ENCODE measurements at regions not wholly inside any gene's neighbourhood (a gene's known extent, or its start where the extent isn't known, plus 50 kb on each side); places are given as distances from the start of the nearest gene placed in this dataset.

DNA sequence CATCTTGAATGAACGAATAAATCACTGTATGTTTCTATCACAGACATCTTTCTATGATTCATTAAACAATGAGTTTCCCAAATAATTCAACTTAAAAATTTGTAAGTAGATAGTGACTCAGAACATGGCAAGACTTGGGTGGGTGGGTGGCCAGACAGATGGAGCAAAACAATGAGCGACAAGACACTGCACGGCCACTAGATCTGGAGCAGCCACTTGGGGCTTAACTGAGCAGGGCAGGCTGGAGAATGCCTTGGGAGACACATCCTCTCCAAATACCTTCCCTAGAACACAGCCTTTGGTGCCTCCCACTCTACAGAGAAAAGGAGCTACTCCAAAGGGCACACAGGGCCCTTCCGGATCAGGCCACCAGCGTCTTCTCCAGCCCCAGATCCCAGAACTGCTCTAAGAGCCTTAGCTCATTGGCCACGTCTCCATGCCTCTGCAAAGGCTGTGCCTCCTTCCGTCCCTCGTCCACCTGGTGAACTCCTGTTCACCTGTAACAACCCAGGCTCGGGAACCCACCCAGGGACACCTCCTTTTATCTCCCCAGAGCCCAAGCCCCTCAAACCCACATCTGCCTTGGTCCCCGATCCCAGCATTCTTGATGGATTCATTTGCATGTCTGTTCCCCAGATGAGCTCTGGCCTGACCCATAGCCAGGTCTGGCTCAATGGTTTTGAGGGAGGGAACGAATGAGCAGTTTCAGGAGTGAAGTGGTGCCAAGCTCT is 134.9 kb upstream of the IQSEC1 start:
- H3K4me3 ChIP-seq (ENCODE audit: low read length): no peak overlapping the region
- TF ChIP-seq, protein P1, sequence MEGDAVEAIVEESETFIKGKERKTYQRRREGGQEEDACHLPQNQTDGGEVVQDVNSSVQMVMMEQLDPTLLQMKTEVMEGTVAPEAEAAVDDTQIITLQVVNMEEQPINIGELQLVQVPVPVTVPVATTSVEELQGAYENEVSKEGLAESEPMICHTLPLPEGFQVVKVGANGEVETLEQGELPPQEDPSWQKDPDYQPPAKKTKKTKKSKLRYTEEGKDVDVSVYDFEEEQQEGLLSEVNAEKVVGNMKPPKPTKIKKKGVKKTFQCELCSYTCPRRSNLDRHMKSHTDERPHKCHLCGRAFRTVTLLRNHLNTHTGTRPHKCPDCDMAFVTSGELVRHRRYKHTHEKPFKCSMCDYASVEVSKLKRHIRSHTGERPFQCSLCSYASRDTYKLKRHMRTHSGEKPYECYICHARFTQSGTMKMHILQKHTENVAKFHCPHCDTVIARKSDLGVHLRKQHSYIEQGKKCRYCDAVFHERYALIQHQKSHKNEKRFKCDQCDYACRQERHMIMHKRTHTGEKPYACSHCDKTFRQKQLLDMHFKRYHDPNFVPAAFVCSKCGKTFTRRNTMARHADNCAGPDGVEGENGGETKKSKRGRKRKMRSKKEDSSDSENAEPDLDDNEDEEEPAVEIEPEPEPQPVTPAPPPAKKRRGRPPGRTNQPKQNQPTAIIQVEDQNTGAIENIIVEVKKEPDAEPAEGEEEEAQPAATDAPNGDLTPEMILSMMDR (conservative IDR thresholded peaks at IDR 0.05; ENCODE audit: low read depth, low read length): no peak
- DNase-seq (ENCODE audit: low read depth): no peak

DNA sequence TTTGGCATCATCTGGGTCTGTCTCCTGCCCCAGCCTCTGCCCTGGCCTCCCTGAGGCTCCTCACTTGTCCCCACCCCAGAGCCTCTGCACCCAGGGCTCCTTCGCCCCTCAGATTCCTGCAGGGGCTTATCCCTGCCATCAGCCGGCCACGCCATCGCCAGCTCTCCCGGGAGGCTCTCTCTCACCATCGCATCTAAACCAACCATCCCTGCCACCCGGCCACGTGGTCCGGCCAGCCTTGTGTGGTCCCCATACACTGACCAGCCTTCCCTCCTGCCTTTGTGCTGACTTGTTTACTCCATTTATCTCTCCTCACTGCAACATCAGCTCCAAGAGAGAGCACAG is 134.3 kb upstream of the IQSEC1 start:
- no peak for DNase-seq (ENCODE audit: low read depth)
- TF ChIP-seq, protein P1 (conservative IDR thresholded peaks at IDR 0.05; ENCODE audit: low read depth, low read length): no peak

DNA sequence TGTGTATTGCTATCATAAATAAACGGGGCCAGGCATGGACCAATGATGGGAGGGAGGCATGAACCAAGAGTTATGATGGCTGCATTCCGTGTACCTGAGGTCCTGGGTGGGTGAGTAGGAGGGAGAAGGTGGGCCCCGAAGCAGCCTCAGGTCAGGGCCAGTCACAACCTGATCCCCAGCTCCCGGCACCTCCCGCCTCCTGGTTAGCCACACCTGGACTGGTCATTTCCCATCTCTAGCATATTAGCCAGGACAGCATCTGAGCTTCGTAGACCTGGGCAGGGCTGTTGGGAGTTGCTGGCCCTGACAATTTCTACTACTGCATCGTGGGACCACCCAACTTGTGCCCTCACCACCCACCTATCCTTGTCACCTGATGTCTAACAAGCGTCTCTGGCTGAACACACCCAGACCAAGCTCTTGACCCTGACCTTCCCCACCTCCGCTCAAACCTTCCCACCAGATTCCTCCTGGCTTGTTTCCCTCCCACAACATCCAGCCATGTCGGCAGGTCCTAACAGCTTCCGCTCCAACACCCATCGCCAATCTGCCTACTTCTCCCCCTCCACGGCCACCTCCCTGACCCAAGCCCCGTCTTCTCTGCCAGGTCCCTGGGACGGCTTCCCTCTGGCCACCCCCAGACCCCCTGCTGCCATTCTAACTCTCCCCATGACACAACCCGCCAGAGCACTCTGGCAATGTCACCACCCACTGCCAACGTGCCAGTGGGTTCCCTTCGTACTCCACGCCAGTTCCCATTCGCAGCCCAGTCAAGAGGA is 133.8 kb upstream of the IQSEC1 start:
- DNase-seq (ENCODE audit: low read depth): no peak
- no peak overlapping the region for H3K4me3 ChIP-seq (ENCODE audit: low read length)
- TF ChIP-seq, protein P1 (conservative IDR thresholded peaks at IDR 0.05; ENCODE audit: low read depth, low read length): no peak

More for the DNA sequence above, 134.3 kb upstream of the IQSEC1 start:
- H3K4me3 ChIP-seq (ENCODE audit: low read length): no peak overlapping the region

DNA sequence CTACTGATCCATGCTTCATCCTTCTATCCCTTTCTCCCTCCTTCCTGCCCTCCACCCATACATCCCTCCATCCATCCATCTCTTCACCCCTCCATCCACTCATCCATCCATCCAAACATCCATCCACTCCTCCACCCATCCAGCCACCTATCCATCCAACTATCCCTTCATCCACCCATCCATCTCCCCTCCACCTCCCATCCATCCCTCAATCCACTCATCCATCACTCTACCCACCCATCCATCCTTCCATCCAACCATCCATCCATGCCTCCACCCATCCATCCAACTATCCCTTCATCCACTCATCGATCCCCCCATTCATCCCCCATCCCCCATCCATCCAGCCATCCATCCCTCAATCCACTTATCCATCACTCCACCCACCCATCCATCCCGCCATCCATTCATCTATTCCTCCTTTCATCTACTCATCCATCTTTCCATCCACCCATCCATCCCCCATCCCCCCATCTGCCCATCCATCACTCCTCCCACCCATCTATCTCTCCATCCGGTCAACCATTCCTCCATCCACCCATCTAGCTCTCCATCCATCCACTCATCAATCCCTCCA is 132.4 kb upstream of the IQSEC1 start:
- TF ChIP-seq, protein P1 (conservative IDR thresholded peaks at IDR 0.05; ENCODE audit: low read depth, low read length): no peak
- no peak for DNase-seq (ENCODE audit: low read depth)
- no peak overlapping the region for H3K4me3 ChIP-seq (ENCODE audit: low read length)

DNA sequence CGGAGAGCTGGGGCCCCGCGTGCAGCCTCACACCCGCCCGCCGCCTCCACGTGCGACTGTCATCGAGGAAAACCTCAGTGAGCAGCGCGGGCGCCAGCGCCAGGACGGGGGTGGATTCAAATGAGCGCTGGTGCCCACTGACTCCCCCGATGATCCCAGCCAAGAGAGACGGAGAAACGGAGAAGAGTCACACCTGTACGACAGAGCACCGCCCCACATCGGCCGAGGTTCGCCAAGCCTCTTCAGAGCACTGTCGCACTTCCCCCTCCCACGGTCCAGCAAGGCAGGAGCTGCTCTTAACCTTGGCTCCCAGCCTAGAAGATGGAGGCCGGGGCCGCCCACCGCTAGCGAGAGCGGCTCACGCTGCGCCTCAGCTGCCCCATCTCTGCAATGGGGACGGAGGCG is 130.9 kb upstream of the IQSEC1 start:
- H3K4me3 ChIP-seq (ENCODE audit: low read length): no peak overlapping the region
- DNase-seq (ENCODE audit: low read depth): no peak
- TF ChIP-seq, protein P1 (conservative IDR thresholded peaks at IDR 0.05; ENCODE audit: low read depth, low read length): no peak

DNA sequence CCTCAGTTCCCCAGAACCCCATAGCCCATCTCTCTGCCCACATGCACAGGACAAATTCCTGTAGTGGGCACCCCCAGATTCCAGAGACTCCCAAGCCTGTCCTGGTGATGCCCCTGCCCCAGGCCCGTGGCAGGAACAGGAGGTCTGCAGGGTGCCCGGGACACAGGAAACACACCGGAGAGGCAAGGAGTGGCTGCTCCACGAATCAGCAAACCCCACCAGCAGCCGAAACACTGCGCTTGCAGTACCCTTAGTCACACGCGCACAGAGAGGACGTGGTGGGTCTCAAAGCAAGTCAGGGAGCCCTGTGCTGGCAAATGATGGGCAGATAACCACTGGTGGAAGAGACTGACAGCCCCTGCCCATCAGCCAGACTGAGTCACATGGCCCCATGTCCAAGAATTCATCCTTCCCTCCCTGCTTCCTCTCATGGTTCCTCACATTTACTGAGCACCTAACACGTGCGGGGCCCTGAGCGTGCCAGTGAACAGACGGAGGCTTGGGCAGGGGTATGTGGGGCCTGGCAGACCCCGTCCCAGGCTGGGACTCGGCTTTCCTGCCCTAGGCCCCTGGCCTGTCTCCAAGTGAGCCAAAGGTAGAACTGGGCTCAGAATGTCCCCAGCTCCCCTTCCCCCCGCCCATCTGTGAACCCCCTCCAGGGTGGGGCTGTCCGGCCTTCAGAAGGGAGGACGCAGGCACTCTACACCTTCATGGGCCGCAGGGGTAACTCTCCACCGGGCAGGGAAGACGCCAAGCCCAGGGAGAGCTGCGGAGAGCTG is 130.4 kb upstream of the IQSEC1 start:
- no peak for DNase-seq (ENCODE audit: low read depth)
- no peak overlapping the region for H3K4me3 ChIP-seq (ENCODE audit: low read length)
- TF ChIP-seq, protein P1 (conservative IDR thresholded peaks at IDR 0.05; ENCODE audit: low read depth, low read length): no peak
